ENCODE measurements at regions not wholly inside any gene's neighbourhood (a gene's known extent, or its start where the extent isn't known, plus 50 kb on each side); places are given as distances from the start of the nearest gene placed in this dataset.

- no peak overlapping the region for H3K27ac ChIP-seq (ENCODE audit: poor library complexity, severe bottlenecking)
Observed at GRCh38 chr3:191808073-191808472, 347.1 kb downstream of the PYDC2 start.

GRCh38 chr3:191809326-191809949 is 348.5 kb downstream of the PYDC2 start:
- no peaks in the 10 kb centered on the region for H3K4me1 ChIP-seq (ENCODE audit: insufficient read depth, poor library complexity, severe bottlenecking)
- TF ChIP-seq CTCF (IDR thresholded peaks at IDR 0.05; ENCODE audit: poor library complexity, severe bottlenecking) = peak; percentile 17
- DNase-seq (ENCODE audit: low spot score) (no peak), ATAC-seq (ENCODE audit: low read depth) (no peak)
- no peaks in the 10 kb centered on the region for H3K27me3 ChIP-seq (ENCODE audit: insufficient read depth, poor library complexity, severe bottlenecking)
- H3K4me3 ChIP-seq (ENCODE audit: severe bottlenecking) = no peak overlapping the region
- H3K27ac ChIP-seq (ENCODE audit: poor library complexity, severe bottlenecking) = no peak overlapping the region
- no peaks in the 10 kb centered on the region for H3K36me3 ChIP-seq (ENCODE audit: low read depth)
- H3K9me3 ChIP-seq (ENCODE audit: severe bottlenecking) = no peaks in the 10 kb centered on the region

More at GRCh38 chr3:191808073-191808472, 347.1 kb downstream of the PYDC2 start:
- Histone ChIP-seq H3K36me3 (ENCODE audit: low read depth) (no peaks in the 10 kb centered on the region), H3K4me1 (ENCODE audit: insufficient read depth, poor library complexity, severe bottlenecking) (no peaks in the 10 kb centered on the region), H3K4me3 (ENCODE audit: severe bottlenecking) (no peak overlapping the region), H3K9me3 (ENCODE audit: severe bottlenecking) (no peaks in the 10 kb centered on the region), H3K27me3 (ENCODE audit: insufficient read depth, poor library complexity, severe bottlenecking) (no peaks in the 10 kb centered on the region)
- DNase-seq (ENCODE audit: low spot score) (no peak), ATAC-seq (ENCODE audit: low read depth) (no peak)
- TF ChIP-seq CTCF (IDR thresholded peaks at IDR 0.05; ENCODE audit: poor library complexity, severe bottlenecking) = no peak

- no peaks in the 10 kb centered on the region for H3K4me1 ChIP-seq (ENCODE audit: insufficient read depth, poor library complexity, severe bottlenecking)
- ATAC-seq (ENCODE audit: low read depth) (no peak), DNase-seq (ENCODE audit: low spot score) (no peak)
- H3K9me3 ChIP-seq (ENCODE audit: severe bottlenecking) = no peaks in the 10 kb centered on the region
- no peak for TF ChIP-seq CTCF (IDR thresholded peaks at IDR 0.05; ENCODE audit: poor library complexity, severe bottlenecking)
- H3K27ac ChIP-seq (ENCODE audit: poor library complexity, severe bottlenecking) = no peak overlapping the region
- H3K36me3 ChIP-seq (ENCODE audit: low read depth) = no peaks in the 10 kb centered on the region
- no peak overlapping the region for H3K4me3 ChIP-seq (ENCODE audit: severe bottlenecking)
- no peaks in the 10 kb centered on the region for H3K27me3 ChIP-seq (ENCODE audit: insufficient read depth, poor library complexity, severe bottlenecking)
Observed at GRCh38 chr3:191813245-191813644, 352.3 kb downstream of the PYDC2 start.

- TF ChIP-seq CTCF (IDR thresholded peaks at IDR 0.05; ENCODE audit: poor library complexity, severe bottlenecking) = no peak
- DNase-seq (ENCODE audit: low spot score) = no peak
- no peak for ATAC-seq (ENCODE audit: low read depth)
- no peak overlapping the region for H3K4me3 ChIP-seq (ENCODE audit: severe bottlenecking)
- no peaks in the 10 kb centered on the region for H3K9me3 ChIP-seq (ENCODE audit: severe bottlenecking)
- H3K27me3 ChIP-seq (ENCODE audit: insufficient read depth, poor library complexity, severe bottlenecking) = no peaks in the 10 kb centered on the region
- H3K27ac ChIP-seq (ENCODE audit: poor library complexity, severe bottlenecking) = no peak overlapping the region
- no peaks in the 10 kb centered on the region for H3K4me1 ChIP-seq (ENCODE audit: insufficient read depth, poor library complexity, severe bottlenecking)
- H3K36me3 ChIP-seq (ENCODE audit: low read depth) = no peaks in the 10 kb centered on the region
Observed at GRCh38 chr3:191848818-191849217, 387.9 kb downstream of the PYDC2 start.

GRCh38 chr3:191859531-191859930 is 398.6 kb downstream of the PYDC2 start:
- no peaks in the 10 kb centered on the region for H3K9me3 ChIP-seq (ENCODE audit: severe bottlenecking)
- no peaks in the 10 kb centered on the region for H3K36me3 ChIP-seq (ENCODE audit: low read depth)
- H3K4me3 ChIP-seq (ENCODE audit: severe bottlenecking) = no peak overlapping the region
- H3K27me3 ChIP-seq (ENCODE audit: insufficient read depth, poor library complexity, severe bottlenecking) = no peaks in the 10 kb centered on the region
- DNase-seq (ENCODE audit: low spot score) (no peak), ATAC-seq (ENCODE audit: low read depth) (no peak)
- no peak for TF ChIP-seq CTCF (IDR thresholded peaks at IDR 0.05; ENCODE audit: poor library complexity, severe bottlenecking)
- H3K4me1 ChIP-seq (ENCODE audit: insufficient read depth, poor library complexity, severe bottlenecking) = no peaks in the 10 kb centered on the region
- no peak overlapping the region for H3K27ac ChIP-seq (ENCODE audit: poor library complexity, severe bottlenecking)
